ENCODE measurements at regions not wholly inside any gene's neighbourhood (a gene's known extent, or its start where the extent isn't known, plus 50 kb on each side); places are given as distances from the start of the nearest gene placed in this dataset.

- Histone ChIP-seq H3K4me2 (ENCODE audit: low read length) (no peak overlapping the region), H3K4me3 (ENCODE audit: low read length) (no peak overlapping the region), H3K36me3 (ENCODE audit: insufficient read depth, low read length) (no peaks in the 10 kb centered on the region), H3F3A (ENCODE audit: insufficient read depth, low read length, poor library complexity, severe bottlenecking) (no peaks in the 10 kb centered on the region), H2AFZ (ENCODE audit: low read depth, low read length) (no peak overlapping the region), H3K27me3 (ENCODE audit: insufficient read depth, low read depth, low read length) (no peaks in the 10 kb centered on the region), H3K9ac (ENCODE audit: low read length) (no peak overlapping the region), H3K27ac (ENCODE audit: low read length) (no peak overlapping the region), H3K9me2 (ENCODE audit: insufficient read depth, low read length) (no peaks in the 10 kb centered on the region), H3K9me3 (ENCODE audit: low read length) (no peaks in the 10 kb centered on the region), H3K79me2 (replicated peaks; ENCODE audit: insufficient read depth, low read length) (no peaks in the 10 kb centered on the region), H4K20me1 (ENCODE audit: insufficient read depth) (no peaks in the 10 kb centered on the region)
- TF ChIP-seq TAF1 (IDR thresholded peaks at IDR 0.05; ENCODE audit: low read depth) (no peak), EP300 (conservative IDR thresholded peaks at IDR 0.05; ENCODE audit: poor library complexity, severe bottlenecking) (no peak), MXI1 (conservative IDR thresholded peaks at IDR 0.05; ENCODE audit: poor library complexity, severe bottlenecking) (no peak), CTCF (IDR thresholded peaks at IDR 0.05; ENCODE audit: poor library complexity, severe bottlenecking) (no peak), RAD21 (conservative IDR thresholded peaks at IDR 0.05) (no peak), SMC3 (conservative IDR thresholded peaks at IDR 0.05; ENCODE audit: poor library complexity) (no peak), EZH2 (IDR thresholded peaks at IDR 0.05; ENCODE audit: borderline replicate concordance, insufficient read depth, low read length, poor library complexity, severe bottlenecking) (no peak), REST (IDR thresholded peaks at IDR 0.05; ENCODE audit: borderline replicate concordance) (no peak), POLR2AphosphoS5 (IDR thresholded peaks at IDR 0.05) (no peak)
Measured at GRCh38 chr3:25002052-25002451, 426.0 kb upstream of the RARB start.

GRCh38 chr3:25007974-25008658 lies 419.9 kb upstream of the RARB start:
- no peaks in the 10 kb centered on the region for H3K79me2 ChIP-seq (replicated peaks; ENCODE audit: insufficient read depth, low read length)

More at GRCh38 chr3:25007974-25008658, 419.9 kb upstream of the RARB start:
- H3F3A ChIP-seq (ENCODE audit: insufficient read depth, low read length, poor library complexity, severe bottlenecking): no peaks in the 10 kb centered on the region
- no peak overlapping the region for H3K27ac ChIP-seq (ENCODE audit: low read length)
- no peak overlapping the region for H3K9ac ChIP-seq (ENCODE audit: low read length)
- no peak overlapping the region for H3K4me2 ChIP-seq (ENCODE audit: low read length)
- H3K27me3 ChIP-seq (ENCODE audit: insufficient read depth, low read depth, low read length): no peaks in the 10 kb centered on the region
- no peak overlapping the region for H3K4me3 ChIP-seq (ENCODE audit: low read length)
- no peak overlapping the region for H2AFZ ChIP-seq (ENCODE audit: low read depth, low read length)
- no peaks in the 10 kb centered on the region for H3K36me3 ChIP-seq (ENCODE audit: insufficient read depth, low read length)
- H4K20me1 ChIP-seq (ENCODE audit: insufficient read depth): no peaks in the 10 kb centered on the region
- no peaks in the 10 kb centered on the region for H3K9me3 ChIP-seq (ENCODE audit: low read length)
- TF ChIP-seq RAD21 (conservative IDR thresholded peaks at IDR 0.05) (no peak), CTCF (IDR thresholded peaks at IDR 0.05; ENCODE audit: poor library complexity, severe bottlenecking) (no peak), REST (IDR thresholded peaks at IDR 0.05; ENCODE audit: borderline replicate concordance) (no peak), POLR2AphosphoS5 (IDR thresholded peaks at IDR 0.05) (no peak), SMC3 (conservative IDR thresholded peaks at IDR 0.05; ENCODE audit: poor library complexity) (no peak), MXI1 (conservative IDR thresholded peaks at IDR 0.05; ENCODE audit: poor library complexity, severe bottlenecking) (no peak), TAF1 (IDR thresholded peaks at IDR 0.05; ENCODE audit: low read depth) (no peak), EZH2 (IDR thresholded peaks at IDR 0.05; ENCODE audit: borderline replicate concordance, insufficient read depth, low read length, poor library complexity, severe bottlenecking) (no peak), EP300 (conservative IDR thresholded peaks at IDR 0.05; ENCODE audit: poor library complexity, severe bottlenecking) (no peak)
- no peaks in the 10 kb centered on the region for H3K9me2 ChIP-seq (ENCODE audit: insufficient read depth, low read length)
